K562 (cell line): ENCODE measurements at regions not wholly inside any gene's neighbourhood (a gene's known extent, or its start where the extent isn't known, plus 50 kb on each side); places are given as distances from the start of the nearest gene placed in this dataset.

ENCODE experiments used
- ATAC-seq: fragments of 200-7000 bp; cut with Tn5 transposase; 3 replicates; pipeline ENCODE4 v1.9.1; 2020; ENCODE audit warnings: moderate library complexity
- BruUV-seq: library from RNA; stranded (reverse); fragments of 400-500 nt; replicated peaks from 2 replicates; lab custom pipeline; 2021; lab: Mats Ljungman, UMichigan
- CTCF ChIA-PET: fragments of 300-600 bp; formaldehyde crosslinking; extraction: SDS; loops from one replicate; lab custom pipeline; 2021; ENCODE audit warnings: low intra/inter-chr PET ratio; lab: Yijun Ruan, JAX
- POLR2A ChIA-PET: fragments of 300-600, 350-650 bp; sonication (Branson Sonifier 250); formaldehyde crosslinking; extraction: SDS; loops from one replicate; lab custom pipeline; 2021; ENCODE audit warnings: antibody characterized with exemption, inconsistent platforms; lab: Yijun Ruan, JAX
- DNase-seq, 4 experiments: peaks; one replicate each; pipeline versions ENCODE4 v3.0.0 to v3.0.0-alpha.2; 2011 to 2018; ENCODE audit warnings: low spot score in 3 of 4, mixed read lengths in 3 of 4; ENCODE audit errors: extremely low read depth in 1 of 4
- FAIRE-seq: peaks from 2 replicates; lab custom pipeline; 2011; peaks lifted over from hg19 to GRCh38; lab: Jason Lieb, UNC
- H2AFZ ChIP-seq: 2 replicates; pipeline ENCODE4 v1.6.0; 2011; ENCODE audit warnings: low read depth, low read length, control low read depth, inconsistent platforms
- H3K27ac ChIP-seq: fragments of 200-600 bp; 3 replicates; pipeline ENCODE4 v1.8.0; 2011; ENCODE audit warnings: low read depth, mild to moderate bottlenecking, control low read depth, inconsistent platforms, low read length, moderate library complexity, mixed read lengths; ENCODE audit errors: extremely low read depth
- H3K27me3 ChIP-seq, 2 experiments: fragments of 300-600 bp in 1 of 2; 2 replicates in 1 of 2; 3 replicates in 1 of 2; pipeline versions ENCODE4 v1.6.0 to v1.8.0; 2011; ENCODE audit warnings: inconsistent platforms in 2 of 2, low read length in 2 of 2, mild to moderate bottlenecking in 1 of 2, mixed read lengths in 1 of 2, moderate library complexity in 1 of 2; ENCODE audit not compliant: control insufficient read depth in 2 of 2, insufficient read depth in 2 of 2
- H3K36me3 ChIP-seq: fragments of 300-600 bp; 3 replicates; pipeline ENCODE4 v1.8.0; 2011; ENCODE audit warnings: mild to moderate bottlenecking, low read length, inconsistent platforms; ENCODE audit not compliant: control insufficient read depth, insufficient read depth
- H3K4me1 ChIP-seq, 2 experiments: fragments of 200-600 bp in 1 of 2; replicated peaks in 1 of 2; 2 replicates in 1 of 2; 3 replicates in 1 of 2; pipeline versions ENCODE4 v1.5.1 to v1.8.0; 2011; ENCODE audit warnings: inconsistent platforms in 2 of 2, low read length in 2 of 2, mild to moderate bottlenecking in 1 of 2, mixed read lengths in 1 of 2, moderate library complexity in 1 of 2; ENCODE audit not compliant: control insufficient read depth in 2 of 2, insufficient read depth in 2 of 2
- H3K4me2 ChIP-seq: 2 replicates; pipeline ENCODE4 v1.6.1; 2011; ENCODE audit warnings: low read length, control low read depth, inconsistent platforms, mixed read lengths; ENCODE audit not compliant: insufficient read depth
- H3K4me3 ChIP-seq: fragments of 200-600 bp; sonication (generic), shearing (Covaris generic); 2 replicates; pipeline ENCODE4 v1.5.1; 2016; ENCODE audit warnings: control low read depth, inconsistent platforms
- H3K79me2 ChIP-seq: fragments of 200-600 bp; 3 replicates; pipeline ENCODE4 v1.8.0; 2011; ENCODE audit warnings: low read length, inconsistent platforms; ENCODE audit not compliant: control insufficient read depth, insufficient read depth
- H3K9ac ChIP-seq, 2 experiments: 2 replicates each; pipeline versions ENCODE4 v1.6.0 to v1.6.1; 2011; ENCODE audit warnings: low read depth in 2 of 2, low read length in 2 of 2, control low read depth in 1 of 2, inconsistent platforms in 1 of 2, mild to moderate bottlenecking in 1 of 2, mixed read lengths in 1 of 2; ENCODE audit not compliant: insufficient read depth in 1 of 2
- H3K9me1 ChIP-seq: one replicate; pipeline ENCODE4 v1.6.0; 2011; ENCODE audit warnings: inconsistent platforms, mild to moderate bottlenecking, low read length, moderate library complexity; ENCODE audit not compliant: control insufficient read depth, insufficient read depth
- H3K9me3 ChIP-seq: replicated peaks from 2 replicates; pipeline ENCODE4 v1.5.1; 2011; ENCODE audit warnings: low read depth, low read length, inconsistent platforms; ENCODE audit not compliant: control insufficient read depth, insufficient read depth
- H4K20me1 ChIP-seq: replicated peaks from 2 replicates; pipeline ENCODE4 v1.6.1; 2011; ENCODE audit warnings: low read length, inconsistent platforms, mixed read lengths; ENCODE audit not compliant: control insufficient read depth, insufficient read depth
- FOXK2 ChIP-seq, 2 experiments: fragments of 450-650 bp; IDR thresholded peaks in 1 of 2; conservative IDR thresholded peaks in 1 of 2; 2 replicates each; pipeline ENCODE4 v1.6.1; 2016; ENCODE audit warnings: low read depth in 2 of 2, mild to moderate bottlenecking in 1 of 2
- NR2F6 ChIP-seq: fragments of 450-650 bp; formaldehyde crosslinking; IDR thresholded peaks from 2 replicates; pipeline ENCODE4 v1.4.0; 2020; ENCODE audit warnings: mild to moderate bottlenecking
- SLC30A9 ChIP-seq: fragments of 250-450 bp; sonication (Bioruptor Pico); IDR thresholded peaks from 2 replicates; pipeline ENCODE4 v1.8.0; 2022; ENCODE audit warnings: mild to moderate bottlenecking, moderate library complexity
- YBX1 ChIP-seq: fragments of 450-650 bp; IDR thresholded peaks from 2 replicates; pipeline ENCODE4 v1.7.1; 2016; ENCODE audit warnings: mild to moderate bottlenecking
- ZNF76 ChIP-seq: fragments of 250-450 bp; sonication (Bioruptor Pico); IDR thresholded peaks from 2 replicates; pipeline ENCODE4 v1.4.0; 2020; ENCODE audit warnings: mild to moderate bottlenecking, moderate library complexity, borderline replicate concordance
- WGBS: fragments of 100-300 bp; shearing (Covaris generic); methylation state at CpG from one replicate; pipeline ENCODE4 v1.1.6; 2016; ENCODE audit warnings: low coverage, mixed read lengths; ENCODE audit not compliant: insufficient coverage; ENCODE audit errors: missing lambda C conversion rate; 5-methylcytosine and 5-hydroxymethylcytosine counted together
- in situ Hi-C: fragments of 300-500 bp; cut with MboI; formaldehyde crosslinking; loops from 4 replicates; pipeline ENCODE4 v1.15.0; 2018; ENCODE audit warnings: inconsistent platforms, mixed read lengths
- intact Hi-C: fragments of 100-400 bp; cut with micrococcal nuclease; formaldehyde crosslinking; loops from 2 replicates; pipeline ENCODE4 v1.14.2; 2022
- TF ChIP-seq, protein P1 (sequence below), 2 experiments: IDR thresholded peaks; 2 replicates each; pipeline ENCODE4 v1.6.1; 2012; ENCODE audit warnings: improper control_type of control experiment in 2 of 2, low read depth in 2 of 2, low read length in 2 of 2, borderline replicate concordance in 1 of 2
- TF ChIP-seq, protein P2 (sequence below): sonication (generic); formaldehyde crosslinking; IDR thresholded peaks from 2 replicates; pipeline ENCODE4 v1.8.0; 2022; ENCODE audit warnings: mild to moderate bottlenecking, missing genetic modification reagents
- TF ChIP-seq, protein P3 (sequence below): fragments of 450-650 bp; formaldehyde crosslinking; IDR thresholded peaks from 2 replicates; pipeline ENCODE4 v1.4.0; 2020; ENCODE audit warnings: mild to moderate bottlenecking
- TF ChIP-seq, protein P4 (sequence below), 2 experiments: fragments of 200-800 bp in 1 of 2; sonication (Bioruptor generic) in 1 of 2; sonication (generic) in 1 of 2; formaldehyde crosslinking in 1 of 2; IDR thresholded peaks in 1 of 2; conservative IDR thresholded peaks in 1 of 2; 2 replicates each; pipeline versions ENCODE4 v1.5.0 to v1.6.1; 2016 to 2020; ENCODE audit warnings: missing compliant biosample characterization in 1 of 2, missing genetic modification characterization in 1 of 2, missing genetic modification reagents in 1 of 2
- TF ChIP-seq, protein P5 (sequence below): IDR thresholded peaks from 2 replicates; pipeline ENCODE4 v1.6.1; 2012; ENCODE audit warnings: low read depth, low read length, improper control_type of control experiment, borderline replicate concordance
- TF ChIP-seq, protein P6 (sequence below): IDR thresholded peaks from 2 replicates; pipeline ENCODE4 v1.6.1; 2014; ENCODE audit warnings: antibody characterized with exemption

DNA sequence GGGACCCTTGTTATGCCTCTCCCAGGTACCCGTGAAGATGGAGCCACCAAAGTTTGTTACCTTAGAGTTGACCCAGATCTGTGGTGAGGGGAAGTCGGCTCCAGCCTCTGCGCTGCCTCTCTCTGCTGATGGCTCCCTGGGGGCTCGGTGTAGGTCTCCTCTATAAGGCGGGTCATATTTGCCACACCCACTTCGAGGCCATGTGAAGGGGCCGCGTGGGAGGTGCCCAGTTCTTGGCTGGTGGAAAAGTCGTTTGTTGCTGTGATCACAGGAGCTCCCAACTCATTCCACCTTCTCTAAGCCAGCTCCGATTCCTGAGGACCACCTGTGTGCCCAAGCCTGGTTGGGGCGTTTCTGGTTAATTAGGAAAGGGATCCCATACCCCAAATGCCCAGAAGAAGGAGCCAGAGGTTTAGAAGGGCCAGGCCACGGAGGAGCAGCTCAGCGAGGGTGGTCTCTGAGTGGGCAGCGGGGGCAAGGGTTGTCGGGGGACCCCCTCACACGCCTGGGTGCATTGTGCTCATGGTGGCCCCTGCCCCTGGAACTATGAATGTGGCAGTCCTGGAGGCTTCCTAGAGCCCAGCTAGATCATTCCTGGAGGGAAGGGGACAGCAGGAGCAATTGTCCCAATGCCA lies 296.5 kb downstream of the ZNF536 start:
- FAIRE-seq (no peak), ATAC-seq (no peak), DNase-seq (no peak)
- Histone ChIP-seq H4K20me1 (peaks cover 17% of the 10 kb centered on the region), H3K9ac (no peak overlapping the region), H3K36me3 (no peaks in the 10 kb centered on the region), H3K79me2 (no peaks in the 10 kb centered on the region), H3K9me1 (no peaks in the 10 kb centered on the region), H3K4me1 (peaks cover 0 to 5% of the 10 kb centered on the region in 2 experiments; a peak in 2 of 5 replicates), H3K4me2 (no peak overlapping the region), H2AFZ (no peak overlapping the region), H3K4me3 (no peak overlapping the region), H3K27ac (no peak overlapping the region), H3K27me3 (peaks cover 3 to 31% of the 10 kb centered on the region in 2 experiments; a peak in 2 of 5 replicates), H3K9me3 (no peaks in the 10 kb centered on the region)
- WGBS = 1% methylated on average over 13 of the region's 16 CpGs
- no TSS peak for BruUV-seq
- POLR2A ChIA-PET = interaction anchor here (0.6 kb wide), 1 partner anchor 112 kb away, joined by 4 read pairs; no protein-coding TSS in a partner anchor
- CTCF ChIA-PET = interaction anchor here (0.6 to 0.7 kb wide), 3 partner anchors 528 to 1556 kb away, joined by 3 read pairs; no protein-coding TSS in a partner anchor
- in situ Hi-C loops = loop anchor here (10.0 kb wide), 2 partner anchors 1376 to 1896 kb away; no protein-coding TSS in a partner anchor
- intact Hi-C loops = no loop called here
- no peak for TF ChIP-seq ZNF76 (CRISPR knock-in tag)
- TF ChIP-seq, protein P1, sequence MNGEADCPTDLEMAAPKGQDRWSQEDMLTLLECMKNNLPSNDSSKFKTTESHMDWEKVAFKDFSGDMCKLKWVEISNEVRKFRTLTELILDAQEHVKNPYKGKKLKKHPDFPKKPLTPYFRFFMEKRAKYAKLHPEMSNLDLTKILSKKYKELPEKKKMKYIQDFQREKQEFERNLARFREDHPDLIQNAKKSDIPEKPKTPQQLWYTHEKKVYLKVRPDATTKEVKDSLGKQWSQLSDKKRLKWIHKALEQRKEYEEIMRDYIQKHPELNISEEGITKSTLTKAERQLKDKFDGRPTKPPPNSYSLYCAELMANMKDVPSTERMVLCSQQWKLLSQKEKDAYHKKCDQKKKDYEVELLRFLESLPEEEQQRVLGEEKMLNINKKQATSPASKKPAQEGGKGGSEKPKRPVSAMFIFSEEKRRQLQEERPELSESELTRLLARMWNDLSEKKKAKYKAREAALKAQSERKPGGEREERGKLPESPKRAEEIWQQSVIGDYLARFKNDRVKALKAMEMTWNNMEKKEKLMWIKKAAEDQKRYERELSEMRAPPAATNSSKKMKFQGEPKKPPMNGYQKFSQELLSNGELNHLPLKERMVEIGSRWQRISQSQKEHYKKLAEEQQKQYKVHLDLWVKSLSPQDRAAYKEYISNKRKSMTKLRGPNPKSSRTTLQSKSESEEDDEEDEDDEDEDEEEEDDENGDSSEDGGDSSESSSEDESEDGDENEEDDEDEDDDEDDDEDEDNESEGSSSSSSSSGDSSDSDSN (IDR thresholded peaks at IDR 0.05; ENCODE audit: borderline replicate concordance in 1 of 2, low read depth in 2 of 2, low read length in 2 of 2) = no peak
- TF ChIP-seq, protein P2, sequence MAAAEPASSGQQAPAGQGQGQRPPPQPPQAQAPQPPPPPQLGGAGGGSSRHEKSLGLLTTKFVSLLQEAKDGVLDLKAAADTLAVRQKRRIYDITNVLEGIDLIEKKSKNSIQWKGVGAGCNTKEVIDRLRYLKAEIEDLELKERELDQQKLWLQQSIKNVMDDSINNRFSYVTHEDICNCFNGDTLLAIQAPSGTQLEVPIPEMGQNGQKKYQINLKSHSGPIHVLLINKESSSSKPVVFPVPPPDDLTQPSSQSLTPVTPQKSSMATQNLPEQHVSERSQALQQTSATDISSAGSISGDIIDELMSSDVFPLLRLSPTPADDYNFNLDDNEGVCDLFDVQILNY = no peak
- TF ChIP-seq SLC30A9 (CRISPR knock-in tag) = no peak
- TF ChIP-seq, protein P3, sequence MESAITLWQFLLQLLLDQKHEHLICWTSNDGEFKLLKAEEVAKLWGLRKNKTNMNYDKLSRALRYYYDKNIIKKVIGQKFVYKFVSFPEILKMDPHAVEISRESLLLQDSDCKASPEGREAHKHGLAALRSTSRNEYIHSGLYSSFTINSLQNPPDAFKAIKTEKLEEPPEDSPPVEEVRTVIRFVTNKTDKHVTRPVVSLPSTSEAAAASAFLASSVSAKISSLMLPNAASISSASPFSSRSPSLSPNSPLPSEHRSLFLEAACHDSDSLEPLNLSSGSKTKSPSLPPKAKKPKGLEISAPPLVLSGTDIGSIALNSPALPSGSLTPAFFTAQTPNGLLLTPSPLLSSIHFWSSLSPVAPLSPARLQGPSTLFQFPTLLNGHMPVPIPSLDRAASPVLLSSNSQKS (CRISPR knock-in tag) = no peak
- TF ChIP-seq, protein P4, sequence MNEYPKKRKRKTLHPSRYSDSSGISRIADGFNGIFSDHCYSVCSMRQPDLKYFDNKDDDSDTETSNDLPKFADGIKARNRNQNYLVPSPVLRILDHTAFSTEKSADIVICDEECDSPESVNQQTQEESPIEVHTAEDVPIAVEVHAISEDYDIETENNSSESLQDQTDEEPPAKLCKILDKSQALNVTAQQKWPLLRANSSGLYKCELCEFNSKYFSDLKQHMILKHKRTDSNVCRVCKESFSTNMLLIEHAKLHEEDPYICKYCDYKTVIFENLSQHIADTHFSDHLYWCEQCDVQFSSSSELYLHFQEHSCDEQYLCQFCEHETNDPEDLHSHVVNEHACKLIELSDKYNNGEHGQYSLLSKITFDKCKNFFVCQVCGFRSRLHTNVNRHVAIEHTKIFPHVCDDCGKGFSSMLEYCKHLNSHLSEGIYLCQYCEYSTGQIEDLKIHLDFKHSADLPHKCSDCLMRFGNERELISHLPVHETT (CRISPR knock-in tag; conservative IDR thresholded peaks at IDR 0.05 in 1 of 2, IDR thresholded peaks at IDR 0.05 in 1 of 2) = no peak
- no peak for TF ChIP-seq YBX1
- TF ChIP-seq NR2F6 (CRISPR knock-in tag) = no peak
- TF ChIP-seq, protein P5, sequence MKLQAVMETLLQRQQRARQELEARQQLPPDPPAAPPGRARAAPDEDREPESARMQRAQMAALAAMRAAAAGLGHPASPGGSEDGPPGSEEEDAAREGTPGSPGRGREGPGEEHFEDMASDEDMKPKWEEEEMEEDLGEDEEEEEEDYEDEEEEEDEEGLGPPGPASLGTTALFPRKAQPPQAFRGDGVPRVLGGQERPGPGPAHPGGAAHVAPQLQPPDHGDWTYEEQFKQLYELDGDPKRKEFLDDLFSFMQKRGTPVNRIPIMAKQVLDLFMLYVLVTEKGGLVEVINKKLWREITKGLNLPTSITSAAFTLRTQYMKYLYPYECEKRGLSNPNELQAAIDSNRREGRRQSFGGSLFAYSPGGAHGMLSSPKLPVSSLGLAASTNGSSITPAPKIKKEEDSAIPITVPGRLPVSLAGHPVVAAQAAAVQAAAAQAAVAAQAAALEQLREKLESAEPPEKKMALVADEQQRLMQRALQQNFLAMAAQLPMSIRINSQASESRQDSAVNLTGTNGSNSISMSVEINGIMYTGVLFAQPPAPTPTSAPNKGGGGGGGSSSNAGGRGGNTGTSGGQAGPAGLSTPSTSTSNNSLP = no peak
- TF ChIP-seq FOXK2 (conservative IDR thresholded peaks at IDR 0.05 in 1 of 2, IDR thresholded peaks at IDR 0.05 in 1 of 2; ENCODE audit: low read depth in 2 of 2) = no peak
- TF ChIP-seq, protein P6, sequence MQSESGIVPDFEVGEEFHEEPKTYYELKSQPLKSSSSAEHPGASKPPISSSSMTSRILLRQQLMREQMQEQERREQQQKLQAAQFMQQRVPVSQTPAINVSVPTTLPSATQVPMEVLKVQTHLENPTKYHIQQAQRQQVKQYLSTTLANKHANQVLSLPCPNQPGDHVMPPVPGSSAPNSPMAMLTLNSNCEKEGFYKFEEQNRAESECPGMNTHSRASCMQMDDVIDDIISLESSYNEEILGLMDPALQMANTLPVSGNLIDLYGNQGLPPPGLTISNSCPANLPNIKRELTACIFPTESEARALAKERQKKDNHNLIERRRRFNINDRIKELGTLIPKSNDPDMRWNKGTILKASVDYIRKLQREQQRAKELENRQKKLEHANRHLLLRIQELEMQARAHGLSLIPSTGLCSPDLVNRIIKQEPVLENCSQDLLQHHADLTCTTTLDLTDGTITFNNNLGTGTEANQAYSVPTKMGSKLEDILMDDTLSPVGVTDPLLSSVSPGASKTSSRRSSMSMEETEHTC = no peak
